HepG2 (cell line): ENCODE measurements at regions not wholly inside any gene's neighbourhood (a gene's known extent, or its start where the extent isn't known, plus 50 kb on each side); places are given as distances from the start of the nearest gene placed in this dataset.
"Not testable (repeated sequence)": the region's sequence is repeated elsewhere in the genome, so short reads cannot be mapped to it uniquely, and the experiment has no call there.

ENCODE experiments used
- ATAC-seq: fragments of 200-7000 bp; cut with Tn5 transposase; 3 replicates; pipeline ENCODE4 v1.9.1; 2020; ENCODE audit warnings: mild to moderate bottlenecking, moderate library complexity
- BruUV-seq: library from RNA; stranded (reverse); fragments of 400-500 nt; replicated peaks from 2 replicates; lab custom pipeline; 2021; lab: Mats Ljungman, UMichigan
- CTCF ChIA-PET: fragments of 300-600 bp; formaldehyde crosslinking; extraction: SDS; loops from one replicate; lab custom pipeline; 2021; ENCODE audit warnings: low total read pairs, inconsistent platforms, low intra/inter-chr PET ratio; lab: Yijun Ruan, JAX
- POLR2A ChIA-PET: fragments of 350-600 bp; sonication (Branson Sonifier 250); formaldehyde crosslinking; loops from one replicate; lab custom pipeline; 2020; ENCODE audit warnings: antibody characterized with exemption, inconsistent platforms; lab: Yijun Ruan, JAX
- DNase-seq: peaks from one replicate; pipeline ENCODE4 v3.0.0-alpha.2; 2015; ENCODE audit warnings: low spot score
- FAIRE-seq: peaks from 3 replicates; lab custom pipeline; 2011; peaks lifted over from hg19 to GRCh38; lab: Jason Lieb, UNC
- H2AFZ ChIP-seq: one replicate; pipeline ENCODE4 v1.6.1; 2011; ENCODE audit warnings: low read length, inconsistent platforms
- H3K27ac ChIP-seq: fragments of 300-600 bp; 3 replicates; pipeline ENCODE4 v1.8.0; 2011; ENCODE audit warnings: mixed run types, mild to moderate bottlenecking, mixed read lengths, low read length, inconsistent platforms; ENCODE audit not compliant: insufficient read depth; ENCODE audit errors: extremely low read length
- H3K27me3 ChIP-seq, 2 experiments: fragments of 200-600 bp in 1 of 2; 2 replicates in 1 of 2; 3 replicates in 1 of 2; pipeline versions ENCODE4 v1.6.0 to v1.8.0; 2011; ENCODE audit warnings: low read length in 2 of 2, mild to moderate bottlenecking in 2 of 2, moderate library complexity in 2 of 2, inconsistent platforms in 1 of 2; ENCODE audit not compliant: insufficient read depth in 2 of 2, control insufficient read depth in 1 of 2
- H3K36me3 ChIP-seq, 2 experiments: fragments of 200-600 bp in 1 of 2; replicated peaks in 1 of 2; 2 replicates in 1 of 2; 3 replicates in 1 of 2; pipeline versions ENCODE4 v1.5.1 to v1.8.0; 2011; ENCODE audit warnings: low read length in 2 of 2, inconsistent platforms in 1 of 2; ENCODE audit not compliant: insufficient read depth in 2 of 2, control insufficient read depth in 1 of 2
- H3K4me1 ChIP-seq: 2 replicates; pipeline ENCODE4 v1.5.1; 2012; ENCODE audit warnings: low read length, inconsistent platforms; ENCODE audit not compliant: insufficient read depth
- H3K4me2 ChIP-seq: 2 replicates; pipeline ENCODE4 v1.6.0; 2011; ENCODE audit warnings: low read depth, low read length, inconsistent platforms
- H3K4me3 ChIP-seq, 3 experiments: fragments of 200-600 bp in 1 of 3; sonication (generic), shearing (Covaris generic) in 1 of 3; replicated peaks in 1 of 3; 2 replicates each; pipeline ENCODE4 v1.5.1; 2011 to 2016; ENCODE audit warnings: low read length in 3 of 3, inconsistent platforms in 2 of 3, low read depth in 2 of 3, mild to moderate bottlenecking in 2 of 3, control low read depth in 1 of 3, mixed read lengths in 1 of 3; ENCODE audit not compliant: insufficient read depth in 1 of 3
- H3K79me2 ChIP-seq: one replicate; pipeline ENCODE4 v1.6.1; 2011; ENCODE audit warnings: low read length, inconsistent platforms; ENCODE audit not compliant: insufficient read depth
- H3K9ac ChIP-seq: 2 replicates; pipeline ENCODE4 v1.6.0; 2011; ENCODE audit warnings: mild to moderate bottlenecking, low read depth, low read length, inconsistent platforms; ENCODE audit not compliant: insufficient read depth
- H3K9me3 ChIP-seq: 2 replicates; pipeline ENCODE4 v1.5.1; 2012; ENCODE audit warnings: mild to moderate bottlenecking, low read length
- H4K20me1 ChIP-seq: 2 replicates; pipeline ENCODE4 v1.6.0; 2011; ENCODE audit warnings: inconsistent platforms, mild to moderate bottlenecking, low read length, moderate library complexity; ENCODE audit not compliant: insufficient read depth
- ATF7 ChIP-seq, 2 experiments: fragments of 450-650 bp in 1 of 2; sonication (generic) in 1 of 2; formaldehyde crosslinking in 1 of 2; IDR thresholded peaks; 2 replicates each; pipeline versions ENCODE4 v1.4.0 to v1.6.1; 2016 to 2020; ENCODE audit warnings: antibody characterized with exemption in 1 of 2, mild to moderate bottlenecking in 1 of 2, missing genetic modification reagents in 1 of 2
- HNRNPUL1 ChIP-seq: fragments of 200-400 bp; formaldehyde crosslinking; IDR thresholded peaks from 2 replicates; pipeline ENCODE4 v1.6.1; 2017; ENCODE audit warnings: low read depth, mild to moderate bottlenecking, low read length, moderate library complexity
- MED13 ChIP-seq: sonication (generic); formaldehyde crosslinking; IDR thresholded peaks from 2 replicates; pipeline ENCODE4 v1.5.0; 2020; ENCODE audit warnings: missing genetic modification reagents
- SKI ChIP-seq: fragments of 450-650 bp; IDR thresholded peaks from one replicate; pipeline ENCODE4 v1.6.1; 2018; ENCODE audit warnings: mild to moderate bottlenecking; ENCODE audit not compliant: partially characterized antibody
- TBX3 ChIP-seq: fragments of 450-650 bp; IDR thresholded peaks from 2 replicates; pipeline ENCODE4 v1.6.1; 2017; ENCODE audit warnings: antibody characterized with exemption, mild to moderate bottlenecking, inconsistent platforms, borderline replicate concordance
- TFAP4 ChIP-seq: sonication (generic); IDR thresholded peaks from 2 replicates; pipeline ENCODE4 v1.6.1; 2016; ENCODE audit warnings: low read depth, borderline replicate concordance
- ZNF205 ChIP-seq: IDR thresholded peaks from 2 replicates; pipeline ENCODE4 v1.6.1; 2018; ENCODE audit warnings: missing biosample characterization, missing genetic modification reagents
- ZNF281 ChIP-seq: sonication (generic); formaldehyde crosslinking; IDR thresholded peaks from 2 replicates; pipeline ENCODE4 v1.4.0; 2020; ENCODE audit warnings: missing genetic modification reagents, borderline replicate concordance
- WGBS: methylation state at CpG from one replicate; pipeline ENCODE4 v1.1.6; 2017; ENCODE audit warnings: low lambda C conversion rate; 5-methylcytosine and 5-hydroxymethylcytosine counted together
- in situ Hi-C: cut with HindIII; loops from 2 replicates; pipeline ENCODE4 v1.10.0; 2017; ENCODE audit warnings: low pct_unique_long_range_greater_than_20kb; ENCODE audit not compliant: extremely low pct_ligation_motif_present
- intact Hi-C: fragments of 100-400 bp; cut with micrococcal nuclease; formaldehyde crosslinking; loops from one replicate; pipeline ENCODE4 v1.10.0; 2022; ENCODE audit not compliant: unreplicated experiment

DNA sequence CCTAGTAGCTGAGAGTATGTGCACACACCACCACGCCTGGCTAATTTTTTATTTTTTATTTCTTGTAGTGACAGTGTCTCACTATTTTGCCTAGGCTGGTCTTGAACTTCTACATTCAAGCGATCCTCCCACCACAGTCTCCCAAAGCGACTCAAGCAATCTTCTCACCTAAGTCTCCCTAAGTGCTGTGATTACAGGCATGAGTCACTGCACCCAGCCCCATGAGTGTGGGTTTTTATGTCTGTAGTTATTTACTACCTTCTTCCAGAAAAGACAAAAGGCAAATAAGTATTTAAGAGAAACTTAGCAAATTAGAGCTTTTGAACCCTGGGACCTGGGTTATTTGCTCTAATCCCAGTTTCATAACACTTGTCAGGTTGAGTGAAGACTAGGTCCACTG is 92.3 kb upstream of the HCRTR2 start:
- ChIA-PET CTCF (no interaction called here), POLR2A (no interaction called here)
- no peaks in the 10 kb centered on the region for H3K36me3 ChIP-seq
- H3K4me1 ChIP-seq = no peaks in the 10 kb centered on the region
- no peak for DNase-seq
- H3K4me2 ChIP-seq = no peak overlapping the region
- no peak overlapping the region for H3K27ac ChIP-seq
- H3K79me2 ChIP-seq = no peaks in the 10 kb centered on the region
- no peak for FAIRE-seq
- no TSS peak for BruUV-seq
- H2AFZ ChIP-seq = no peak overlapping the region
- in situ Hi-C loops (no loop called here), intact Hi-C loops (no loop called here)
- no peaks in the 10 kb centered on the region for H3K9me3 ChIP-seq
- 16% methylated on average over 3 of the region's 3 CpGs for WGBS
- no peaks in the 10 kb centered on the region for H4K20me1 ChIP-seq
- TF ChIP-seq SKI (no peak), HNRNPUL1 (no peak), ATF7 (IDR thresholded peaks at IDR 0.05) (no peak), ATF7 (CRISPR knock-in tag; IDR thresholded peaks at IDR 0.05) (no peak), TBX3 (no peak), TFAP4 (no peak), ZNF281 (no peak), ZNF205 (CRISPR knock-in tag) (no peak), MED13 (no peak)
- H3K9ac ChIP-seq = no peak overlapping the region
- no peaks in the 10 kb centered on the region for H3K27me3 ChIP-seq
- ATAC-seq = no peak
- no peak overlapping the region for H3K4me3 ChIP-seq

- DNase-seq, BruUV-seq, intact Hi-C loops, FAIRE-seq, H3K4me3 ChIP-seq, H3K4me2 ChIP-seq, H2AFZ ChIP-seq, H3K27me3 ChIP-seq, POLR2A ChIA-PET, in situ Hi-C loops, H3K79me2 ChIP-seq, CTCF ChIA-PET, H3K27ac ChIP-seq, ATAC-seq, H3K9ac ChIP-seq, H3K4me1 ChIP-seq, H3K36me3 ChIP-seq, H4K20me1 ChIP-seq, H3K9me3 ChIP-seq: not testable (repeated sequence)
- WGBS = under 1% methylated on average over 6 of the region's 6 CpGs
Observed at GRCh38 chr6:55088011-55088410, 86.3 kb upstream of the HCRTR2 start.
